HepG2 (cell line): ENCODE measurements at regions not wholly inside any gene's neighbourhood (a gene's known extent, or its start where the extent isn't known, plus 50 kb on each side); places are given as distances from the start of the nearest gene placed in this dataset.

Experiments used
- ATAC-seq: fragments of 200-7000 bp; cut with Tn5 transposase; 3 replicates; pipeline ENCODE4 v1.9.1; 2020; ENCODE audit warnings: mild to moderate bottlenecking, moderate library complexity
- BruUV-seq: library from RNA; stranded (reverse); fragments of 400-500 nt; replicated peaks from 2 replicates; lab custom pipeline; 2021; lab: Mats Ljungman, UMichigan
- CTCF ChIA-PET: fragments of 300-600 bp; formaldehyde crosslinking; extraction: SDS; loops from one replicate; lab custom pipeline; 2021; ENCODE audit warnings: low total read pairs, inconsistent platforms, low intra/inter-chr PET ratio; lab: Yijun Ruan, JAX
- POLR2A ChIA-PET: fragments of 350-600 bp; sonication (Branson Sonifier 250); formaldehyde crosslinking; loops from one replicate; lab custom pipeline; 2020; ENCODE audit warnings: antibody characterized with exemption, inconsistent platforms; lab: Yijun Ruan, JAX
- DNase-seq: peaks from one replicate; pipeline ENCODE4 v3.0.0-alpha.2; 2015; ENCODE audit warnings: low spot score
- FAIRE-seq: peaks from 3 replicates; lab custom pipeline; 2011; peaks lifted over from hg19 to GRCh38; lab: Jason Lieb, UNC
- H2AFZ ChIP-seq: one replicate; pipeline ENCODE4 v1.6.1; 2011; ENCODE audit warnings: low read length, inconsistent platforms
- H3K27ac ChIP-seq: fragments of 300-600 bp; 3 replicates; pipeline ENCODE4 v1.8.0; 2011; ENCODE audit warnings: mixed run types, mild to moderate bottlenecking, mixed read lengths, low read length, inconsistent platforms; ENCODE audit not compliant: insufficient read depth; ENCODE audit errors: extremely low read length
- H3K27me3 ChIP-seq, 2 experiments: fragments of 200-600 bp in 1 of 2; 2 replicates in 1 of 2; 3 replicates in 1 of 2; pipeline versions ENCODE4 v1.6.0 to v1.8.0; 2011; ENCODE audit warnings: low read length in 2 of 2, mild to moderate bottlenecking in 2 of 2, moderate library complexity in 2 of 2, inconsistent platforms in 1 of 2; ENCODE audit not compliant: insufficient read depth in 2 of 2, control insufficient read depth in 1 of 2
- H3K36me3 ChIP-seq, 2 experiments: fragments of 200-600 bp in 1 of 2; replicated peaks in 1 of 2; 2 replicates in 1 of 2; 3 replicates in 1 of 2; pipeline versions ENCODE4 v1.5.1 to v1.8.0; 2011; ENCODE audit warnings: low read length in 2 of 2, inconsistent platforms in 1 of 2; ENCODE audit not compliant: insufficient read depth in 2 of 2, control insufficient read depth in 1 of 2
- H3K4me1 ChIP-seq: 2 replicates; pipeline ENCODE4 v1.5.1; 2012; ENCODE audit warnings: low read length, inconsistent platforms; ENCODE audit not compliant: insufficient read depth
- H3K4me2 ChIP-seq: 2 replicates; pipeline ENCODE4 v1.6.0; 2011; ENCODE audit warnings: low read depth, low read length, inconsistent platforms
- H3K4me3 ChIP-seq, 3 experiments: fragments of 200-600 bp in 1 of 3; sonication (generic), shearing (Covaris generic) in 1 of 3; replicated peaks in 1 of 3; 2 replicates each; pipeline ENCODE4 v1.5.1; 2011 to 2016; ENCODE audit warnings: low read length in 3 of 3, inconsistent platforms in 2 of 3, low read depth in 2 of 3, mild to moderate bottlenecking in 2 of 3, control low read depth in 1 of 3, mixed read lengths in 1 of 3; ENCODE audit not compliant: insufficient read depth in 1 of 3
- H3K79me2 ChIP-seq: one replicate; pipeline ENCODE4 v1.6.1; 2011; ENCODE audit warnings: low read length, inconsistent platforms; ENCODE audit not compliant: insufficient read depth
- H3K9ac ChIP-seq: 2 replicates; pipeline ENCODE4 v1.6.0; 2011; ENCODE audit warnings: mild to moderate bottlenecking, low read depth, low read length, inconsistent platforms; ENCODE audit not compliant: insufficient read depth
- H3K9me3 ChIP-seq: 2 replicates; pipeline ENCODE4 v1.5.1; 2012; ENCODE audit warnings: mild to moderate bottlenecking, low read length
- H4K20me1 ChIP-seq: 2 replicates; pipeline ENCODE4 v1.6.0; 2011; ENCODE audit warnings: inconsistent platforms, mild to moderate bottlenecking, low read length, moderate library complexity; ENCODE audit not compliant: insufficient read depth
- BORCS8-MEF2B ChIP-seq: sonication (generic); formaldehyde crosslinking; IDR thresholded peaks from 2 replicates; pipeline ENCODE4 v1.8.0; 2022; ENCODE audit warnings: mild to moderate bottlenecking, missing genetic modification reagents
- CREB1 ChIP-seq, 2 experiments: fragments of 450-650 bp in 1 of 2; IDR thresholded peaks; 2 replicates each; pipeline ENCODE4 v1.6.1; 2016 to 2017; ENCODE audit warnings: control low read depth in 1 of 2, mild to moderate bottlenecking in 1 of 2, missing compliant biosample characterization in 1 of 2, missing genetic modification characterization in 1 of 2
- FIP1L1 ChIP-seq: fragments of 200-400 bp; formaldehyde crosslinking; IDR thresholded peaks from 2 replicates; pipeline ENCODE4 v1.6.1; 2018; ENCODE audit warnings: low read depth, mild to moderate bottlenecking, low read length, moderate library complexity, borderline replicate concordance; ENCODE audit not compliant: insufficient read depth
- NPAS2 ChIP-seq: sonication (generic); formaldehyde crosslinking; IDR thresholded peaks from 2 replicates; pipeline ENCODE4 v1.8.0; 2022; ENCODE audit warnings: mild to moderate bottlenecking, missing genetic modification reagents, borderline replicate concordance
- ZBTB34 ChIP-seq: sonication (generic); formaldehyde crosslinking; IDR thresholded peaks from 2 replicates; pipeline ENCODE4 v1.8.0; 2022; ENCODE audit warnings: mild to moderate bottlenecking, missing genetic modification reagents
- ZBTB42 ChIP-seq: sonication (generic); formaldehyde crosslinking; IDR thresholded peaks from 2 replicates; pipeline ENCODE4 v1.5.0; 2020; ENCODE audit warnings: mild to moderate bottlenecking, missing genetic modification reagents
- ZNF784 ChIP-seq: sonication (generic); formaldehyde crosslinking; IDR thresholded peaks from 2 replicates; pipeline ENCODE4 v1.5.1; 2020; ENCODE audit warnings: missing genetic modification reagents, mild to moderate bottlenecking, borderline replicate concordance
- WGBS: methylation state at CpG from one replicate; pipeline ENCODE4 v1.1.6; 2017; ENCODE audit warnings: low lambda C conversion rate; 5-methylcytosine and 5-hydroxymethylcytosine counted together
- in situ Hi-C: cut with HindIII; loops from 2 replicates; pipeline ENCODE4 v1.10.0; 2017; ENCODE audit warnings: low pct_unique_long_range_greater_than_20kb; ENCODE audit not compliant: extremely low pct_ligation_motif_present
- intact Hi-C: fragments of 100-400 bp; cut with micrococcal nuclease; formaldehyde crosslinking; loops from one replicate; pipeline ENCODE4 v1.10.0; 2022; ENCODE audit not compliant: unreplicated experiment

GRCh38 chr6:168888102-168888501, 365.5 kb downstream of the THBS2 start (continued):
- TF ChIP-seq ZNF784 (CRISPR knock-in tag), result no peak
- no peak for TF ChIP-seq FIP1L1
- TF ChIP-seq NPAS2 (CRISPR knock-in tag), result no peak
- TF ChIP-seq ZBTB42 (CRISPR knock-in tag), result no peak
- TF ChIP-seq ZBTB34 (CRISPR knock-in tag), result no peak
- no peak for TF ChIP-seq BORCS8-MEF2B (CRISPR knock-in tag)
- TF ChIP-seq, all 625 proteins: peak for 0

- Histone ChIP-seq H2AFZ (no peak overlapping the region), H3K79me2 (no peaks in the 10 kb centered on the region), H3K36me3 (no peaks in the 10 kb centered on the region), H3K4me2 (no peak overlapping the region), H4K20me1 (no peaks in the 10 kb centered on the region; the same call in 1 of the 2 replicates), H3K9me3 (no peaks in the 10 kb centered on the region), H3K27me3 (peaks cover 9 to 68% of the 10 kb centered on the region in 2 experiments), H3K9ac (no peak overlapping the region), H3K4me3 (no peak overlapping the region), H3K4me1 (0 out of 2 replicates have a peak, but pooled peaks cover 4% of the 10 kb centered on the region), H3K27ac (no peak overlapping the region)
- ChIA-PET CTCF (interaction anchor here (1.1 kb wide), 1 partner anchor 518 kb away, joined by 3 read pairs; no protein-coding TSS in a partner anchor), POLR2A (no interaction called here)
- intact Hi-C loops, result loop anchor here (10.0 kb wide), 1 partner anchor 733 kb away; no protein-coding TSS in a partner anchor
- no peak for DNase-seq
- no TSS peak for BruUV-seq
- FAIRE-seq, result no peak
- in situ Hi-C loops, result loop anchor here (5.0 to 10.0 kb wide), 2 partner anchors 515 to 733 kb away; no protein-coding TSS in a partner anchor
- WGBS, result 57% methylated on average over 10 of the region's 10 CpGs
- ATAC-seq, result no peak
- TF ChIP-seq CREB1 (IDR thresholded peaks at IDR 0.05) (no peak), CREB1 (CRISPR knock-in tag; IDR thresholded peaks at IDR 0.05) (no peak)
These were observed 366.0 kb downstream of the THBS2 start for GRCh38 chr6:168887621-168888020.
